LHCN-M2 (cell line): ENCODE measurements at regions not wholly inside any gene's neighbourhood (a gene's known extent, or its start where the extent isn't known, plus 50 kb on each side); places are given as distances from the start of the nearest gene placed in this dataset.

Experiments used
- DNase-seq: peaks from one replicate; pipeline ENCODE4 v3.0.0-alpha.2; 2012; ENCODE audit warnings: low read depth

GRCh38 chr19:16022251-16022650, 54.0 kb upstream of the TPM4 start:
- no peak for DNase-seq

GRCh38 chr19:16022681-16023080, 53.6 kb upstream of the TPM4 start:
- DNase-seq, result no peak

- DNase-seq, result no peak
Measured at GRCh38 chr19:16023146-16023915, 53.0 kb upstream of the TPM4 start.

GRCh38 chr19:16024266-16025107, 51.8 kb upstream of the TPM4 start:
- no peak for DNase-seq

GRCh38 chr19:16025108-16026101, 50.9 kb upstream of the TPM4 start:
- peak; percentile 84 for DNase-seq

GRCh38 chr19:16026131-16026530, 50.2 kb upstream of the TPM4 start:
- DNase-seq, result no peak
